HG03354 (cell line): ENCODE measurements at regions not wholly inside any gene's neighbourhood (a gene's known extent, or its start where the extent isn't known, plus 50 kb on each side); places are given as distances from the start of the nearest gene placed in this dataset.
"Not testable (repeated sequence)": the region's sequence is repeated elsewhere in the genome, so short reads cannot be mapped to it uniquely, and the experiment has no call there.

ENCODE experiments used
- ATAC-seq: cut with Tn5 transposase; IDR thresholded peaks from one replicate; pipeline ENCODE4 v1.9.1; 2021; ENCODE audit warnings: mild to moderate bottlenecking; ENCODE audit not compliant: unreplicated experiment, poor library complexity, severe bottlenecking

DNA sequence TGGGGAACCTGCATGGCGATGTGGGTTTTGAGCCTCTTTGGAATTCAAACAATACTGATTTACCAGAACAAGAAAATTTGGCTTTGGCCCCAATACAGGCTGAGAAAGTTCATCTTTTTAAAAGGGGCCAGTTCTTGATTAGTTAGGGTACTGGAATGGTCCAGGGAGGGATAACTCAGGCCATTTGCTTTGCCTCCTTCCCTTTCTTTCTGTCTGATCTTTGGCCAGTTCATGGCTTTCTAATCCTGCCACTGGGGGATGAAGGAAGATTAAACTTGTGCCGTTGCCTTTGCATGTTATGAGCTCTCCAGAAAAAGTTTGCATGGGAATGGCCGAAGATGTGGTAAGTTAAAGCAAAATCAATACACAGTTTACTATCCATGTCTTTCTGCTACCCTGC lies 78.4 kb downstream of the ADAMTS15 start:
- ATAC-seq = no peak

DNA sequence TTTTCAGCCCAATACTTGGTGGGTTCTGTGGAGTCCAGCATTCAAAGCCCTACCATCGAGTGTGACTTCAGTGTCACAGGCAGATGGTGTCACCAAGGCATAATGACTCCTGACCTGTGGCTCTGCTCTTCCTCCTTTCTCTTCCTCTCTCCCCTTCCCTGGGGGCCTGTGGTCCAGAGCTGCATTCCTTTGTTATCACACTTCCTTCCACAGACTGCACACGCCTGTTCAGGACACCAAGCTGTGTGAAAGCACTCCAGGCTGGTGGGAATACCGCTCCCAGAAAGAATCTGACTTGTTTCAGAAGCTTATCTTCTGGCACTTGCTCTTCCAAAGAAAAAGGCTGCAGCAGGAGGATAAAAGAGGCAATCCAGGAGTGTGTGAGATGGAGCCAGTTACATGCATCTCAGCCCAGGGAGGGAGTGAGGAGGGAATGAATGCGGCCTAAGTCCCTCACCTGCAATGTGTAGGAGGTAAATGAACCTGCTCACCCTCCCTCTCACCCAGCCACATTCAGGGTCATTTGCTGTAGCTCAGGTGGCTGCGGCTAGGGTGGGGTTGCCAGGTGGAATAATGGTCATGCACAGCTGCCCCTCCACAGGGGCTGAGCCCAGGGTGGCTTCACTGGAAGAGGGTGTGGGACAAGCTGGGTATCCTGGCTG lies 79.3 kb downstream of the ADAMTS15 start:
- ATAC-seq = no peak

DNA sequence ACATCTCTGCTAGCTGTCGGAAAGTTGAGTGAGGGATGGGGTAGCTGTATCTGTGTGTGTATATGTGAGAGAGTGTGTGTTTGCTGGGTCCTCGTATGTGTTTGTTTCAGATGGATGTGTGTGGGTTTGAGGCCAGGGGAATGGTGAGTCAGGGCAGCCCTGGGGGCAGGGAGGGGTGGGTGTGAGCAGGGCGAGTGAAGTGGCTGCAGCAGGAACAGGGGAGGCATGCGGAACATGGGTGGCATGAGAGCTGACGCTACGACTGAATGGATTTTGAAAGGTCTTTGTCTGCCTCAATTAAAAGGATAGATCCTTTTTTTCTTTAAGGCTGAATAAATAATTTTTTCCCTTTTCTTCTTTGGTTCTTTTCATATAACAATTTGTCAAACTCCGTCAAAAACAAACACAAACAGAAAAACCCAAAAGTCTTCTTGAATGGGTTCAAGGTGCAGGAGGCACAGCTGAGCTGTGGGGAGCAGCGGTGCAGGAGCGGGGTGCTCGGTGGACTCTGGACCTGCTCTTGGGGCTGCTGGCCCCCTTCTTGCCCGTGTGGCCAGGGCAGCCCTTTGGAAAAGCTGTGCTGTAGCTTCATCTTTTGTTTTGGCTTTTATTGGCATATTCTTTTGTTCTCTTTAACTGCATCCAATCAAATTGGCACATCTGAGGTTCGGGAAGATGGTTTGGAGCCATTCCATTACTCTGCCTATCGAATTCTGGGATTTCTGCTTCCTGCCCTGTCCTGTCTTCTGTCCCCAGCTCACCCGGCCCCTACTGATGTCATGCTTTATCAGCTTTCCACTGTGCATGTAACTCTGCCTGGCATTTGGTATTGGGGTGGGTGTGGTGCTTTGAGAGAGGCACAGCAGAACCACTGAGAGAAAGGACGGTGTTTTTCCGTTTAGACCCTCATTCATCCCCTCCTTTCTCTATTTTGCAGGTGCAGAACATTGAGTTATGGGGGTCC lies 80.1 kb downstream of the ADAMTS15 start:
- no peak for ATAC-seq

DNA sequence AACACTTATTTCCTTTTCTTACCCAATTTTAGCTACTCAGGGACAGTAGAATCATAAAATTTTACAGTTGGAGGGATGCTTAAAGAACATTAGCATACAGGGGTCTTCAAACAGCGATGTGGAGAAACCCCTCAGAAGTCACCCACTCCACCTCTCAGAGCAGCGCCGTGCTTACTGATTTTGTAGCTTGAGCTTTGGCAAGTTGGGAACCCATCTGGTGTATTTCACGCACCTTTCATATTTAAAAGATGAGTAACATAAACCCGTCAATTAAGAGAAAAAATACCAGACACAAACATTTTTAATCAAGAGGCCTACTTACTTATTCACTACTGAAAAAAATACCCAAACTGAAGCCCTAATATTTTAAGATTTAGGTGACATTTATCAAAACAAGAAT lies 80.9 kb downstream of the ADAMTS15 start:
- ATAC-seq = no peak

DNA sequence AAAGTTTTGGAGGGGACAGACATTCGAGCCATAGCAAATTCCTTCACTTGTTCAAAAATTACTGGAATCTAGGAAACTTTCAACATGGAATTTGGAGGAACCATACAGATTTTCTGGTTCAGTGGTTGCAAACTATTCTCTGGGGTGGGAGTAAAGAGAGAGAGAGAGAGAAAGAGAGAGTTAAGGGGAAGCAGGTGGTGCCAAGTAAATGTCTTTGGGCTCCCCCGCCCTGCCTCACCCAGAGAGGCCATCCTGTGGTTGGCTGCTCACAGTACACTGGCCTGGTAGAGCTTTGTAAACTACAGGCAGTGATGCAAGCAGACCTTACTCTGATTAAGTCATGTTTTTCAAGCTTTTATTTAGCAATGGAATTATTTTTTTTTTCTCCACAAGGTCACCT lies 82.6 kb downstream of the ADAMTS15 start:
- no peak for ATAC-seq

DNA sequence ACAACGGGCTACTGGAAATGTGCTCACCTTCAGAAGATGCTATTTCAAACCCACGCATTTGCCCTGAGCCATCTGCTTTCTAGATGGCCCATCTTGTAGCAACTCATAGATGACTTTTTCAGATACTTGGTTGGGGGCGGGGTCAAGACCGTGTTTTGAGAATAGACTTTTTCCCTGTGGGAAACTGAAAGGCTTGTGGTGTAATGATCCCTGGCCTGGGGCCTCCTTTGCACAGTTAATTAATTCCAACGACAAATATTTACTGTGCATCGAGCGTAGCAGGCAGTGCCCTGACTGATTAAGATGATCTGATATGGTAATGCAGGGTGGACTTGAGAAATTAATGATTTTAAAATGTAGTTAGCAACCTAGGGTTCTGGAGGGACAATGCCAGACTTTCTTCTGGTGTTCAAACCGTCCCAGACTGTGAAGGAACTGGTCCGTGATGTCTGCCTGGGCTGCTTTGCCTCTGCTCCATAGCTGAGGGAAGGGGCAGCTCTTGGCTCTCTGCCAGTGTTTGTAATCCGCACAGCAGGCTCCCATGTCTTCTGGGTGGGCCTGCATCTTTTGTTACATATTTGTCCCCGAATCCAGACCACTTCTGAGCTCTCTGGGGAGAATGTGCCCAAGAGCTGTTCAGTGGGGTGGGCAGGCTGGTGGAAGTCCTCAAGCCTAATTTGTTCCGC lies 84.8 kb downstream of the ADAMTS15 start:
- no peak for ATAC-seq

DNA sequence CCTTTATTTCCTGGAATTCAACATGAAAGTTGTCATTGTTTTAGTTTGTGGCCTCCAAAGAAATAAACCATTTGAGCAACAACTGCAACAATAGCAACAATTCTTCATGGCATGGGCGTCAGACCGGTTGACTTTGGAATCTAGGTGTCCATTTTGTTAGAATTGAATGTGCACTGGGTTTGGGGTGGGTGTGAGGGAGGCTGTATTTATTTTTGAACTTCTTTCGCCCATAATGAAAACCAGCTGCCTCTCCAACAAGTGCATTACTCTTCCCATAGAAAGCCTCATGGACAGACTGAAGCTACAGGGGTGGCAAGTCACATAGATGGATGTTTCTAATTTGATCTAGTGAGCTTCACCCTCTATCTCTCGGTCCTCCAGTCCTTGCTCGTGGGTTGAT lies 85.4 kb downstream of the ADAMTS15 start:
- no peak for ATAC-seq

DNA sequence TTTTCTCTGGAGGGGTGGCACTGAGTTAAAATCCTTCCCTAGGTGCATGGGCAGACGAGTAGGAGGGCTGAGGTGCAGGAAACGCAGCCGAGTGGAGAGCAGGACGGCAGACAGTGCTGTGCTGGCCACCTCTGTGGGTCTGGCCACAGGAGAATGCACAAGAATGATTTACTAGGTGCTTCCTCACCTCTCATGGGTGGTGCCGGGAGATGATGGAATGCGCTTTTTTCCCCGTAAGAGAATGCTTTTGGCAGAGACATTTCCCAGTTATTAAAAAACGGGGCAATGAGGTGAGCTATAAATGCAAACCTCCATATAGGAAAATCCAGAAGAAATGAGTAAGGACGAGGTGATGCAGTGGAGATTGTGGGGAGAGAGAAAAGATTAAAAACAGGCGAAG lies 86.1 kb downstream of the ADAMTS15 start:
- no peak for ATAC-seq

DNA sequence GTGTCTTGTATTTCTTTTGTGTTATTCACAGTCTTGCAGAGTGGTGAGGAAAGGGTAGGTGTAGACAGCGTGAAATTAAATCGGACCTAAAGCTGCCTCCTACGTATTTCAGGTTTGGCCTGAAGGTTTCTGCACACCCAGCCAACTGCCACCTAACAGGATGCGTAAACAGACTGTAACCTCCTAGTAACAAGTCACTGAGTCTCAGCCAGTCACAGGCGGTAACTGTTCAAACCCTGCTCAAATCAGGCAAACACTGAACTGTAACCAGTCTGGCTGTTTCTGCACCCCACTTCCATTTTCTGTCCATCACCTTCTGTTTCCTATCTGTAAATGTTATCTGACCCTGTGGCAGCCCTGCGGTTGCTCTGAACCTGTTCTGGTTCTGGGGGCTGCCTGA lies 87.1 kb downstream of the ADAMTS15 start:
- no peak for ATAC-seq

DNA sequence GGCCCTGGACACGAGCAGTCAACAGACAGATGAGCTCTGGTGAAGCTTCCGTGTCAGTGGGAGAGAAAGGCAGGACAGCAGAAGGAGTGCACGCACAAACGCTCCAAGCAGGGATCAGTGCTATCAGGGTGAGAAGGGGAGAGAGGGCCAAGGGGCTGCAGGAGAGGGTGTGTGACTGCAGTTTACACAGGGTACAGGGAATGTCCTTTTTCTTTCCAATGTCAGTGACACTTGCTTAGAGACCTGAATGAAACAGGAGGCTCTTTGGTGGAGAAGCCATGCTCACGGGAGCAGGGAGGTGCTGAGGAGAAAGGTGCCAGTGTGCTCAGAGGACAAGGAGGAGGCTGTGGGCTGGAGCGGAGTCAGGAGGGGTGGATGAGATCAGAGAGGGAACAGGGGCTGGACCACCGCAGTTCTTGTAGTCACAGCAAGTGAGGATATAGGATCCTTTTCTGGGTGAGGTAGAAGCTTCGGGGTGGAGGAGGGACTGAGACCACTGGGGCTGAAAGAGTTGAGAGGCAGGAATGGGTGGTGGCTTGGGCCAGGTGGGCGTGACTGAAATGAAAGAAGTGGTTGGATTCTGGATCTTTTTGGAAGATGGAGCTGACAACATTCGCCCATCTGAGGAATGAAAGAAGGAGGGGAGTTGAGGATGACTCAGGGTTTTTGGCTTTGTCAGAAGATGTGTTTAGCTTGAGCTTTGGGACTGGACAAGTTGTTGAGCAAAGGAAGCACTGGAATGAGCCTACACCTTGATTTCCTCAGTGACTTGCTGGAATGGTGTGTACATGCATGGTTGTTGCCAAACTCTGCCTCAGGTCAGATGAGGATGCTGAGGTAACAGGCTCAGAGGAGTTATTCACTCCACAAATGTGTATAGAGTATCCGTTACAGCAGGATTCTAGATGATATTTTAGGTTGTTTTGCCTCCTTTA lies 87.9 kb downstream of the ADAMTS15 start:
- ATAC-seq = no peak

DNA sequence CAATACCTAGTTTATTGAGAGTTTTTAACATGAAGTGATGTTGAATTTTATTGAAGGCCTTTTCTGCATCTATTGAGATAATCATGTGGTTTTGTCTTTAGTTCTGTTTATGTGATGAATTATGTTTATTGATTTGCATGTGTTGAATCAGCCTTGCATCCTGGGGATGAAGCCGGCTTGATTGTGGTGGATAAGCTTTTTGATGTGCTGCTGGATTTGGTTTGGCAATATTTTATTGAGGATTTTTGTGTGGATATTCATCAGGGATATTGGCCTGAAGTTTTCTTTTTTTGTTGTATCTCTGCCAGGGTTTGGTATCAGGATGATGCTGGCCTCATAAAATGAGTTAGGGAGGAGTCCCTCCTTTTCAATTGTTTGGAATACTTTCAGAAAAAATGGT lies 91.2 kb downstream of the ADAMTS15 start:
- ATAC-seq = not testable (repeated sequence)

DNA sequence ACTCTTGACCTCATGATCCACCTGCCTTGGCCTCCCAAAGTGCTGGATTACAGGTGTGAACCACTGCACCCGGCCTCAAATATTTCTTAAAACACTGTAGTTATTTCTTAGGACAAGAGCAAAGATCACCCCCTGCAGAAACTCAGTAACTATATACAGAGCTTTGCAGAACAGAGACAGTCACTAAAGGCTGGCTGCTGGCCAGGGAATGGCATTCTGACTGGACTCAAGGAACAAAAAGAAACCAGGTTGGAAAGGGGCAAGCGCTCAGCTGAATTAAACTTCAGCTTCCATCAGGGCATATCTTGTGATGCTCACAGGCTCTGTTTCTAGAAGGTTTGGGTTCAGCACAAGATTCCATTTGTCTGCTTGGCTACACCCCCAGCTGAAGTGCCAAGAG lies 95.8 kb downstream of the ADAMTS15 start:
- ATAC-seq = no peak

DNA sequence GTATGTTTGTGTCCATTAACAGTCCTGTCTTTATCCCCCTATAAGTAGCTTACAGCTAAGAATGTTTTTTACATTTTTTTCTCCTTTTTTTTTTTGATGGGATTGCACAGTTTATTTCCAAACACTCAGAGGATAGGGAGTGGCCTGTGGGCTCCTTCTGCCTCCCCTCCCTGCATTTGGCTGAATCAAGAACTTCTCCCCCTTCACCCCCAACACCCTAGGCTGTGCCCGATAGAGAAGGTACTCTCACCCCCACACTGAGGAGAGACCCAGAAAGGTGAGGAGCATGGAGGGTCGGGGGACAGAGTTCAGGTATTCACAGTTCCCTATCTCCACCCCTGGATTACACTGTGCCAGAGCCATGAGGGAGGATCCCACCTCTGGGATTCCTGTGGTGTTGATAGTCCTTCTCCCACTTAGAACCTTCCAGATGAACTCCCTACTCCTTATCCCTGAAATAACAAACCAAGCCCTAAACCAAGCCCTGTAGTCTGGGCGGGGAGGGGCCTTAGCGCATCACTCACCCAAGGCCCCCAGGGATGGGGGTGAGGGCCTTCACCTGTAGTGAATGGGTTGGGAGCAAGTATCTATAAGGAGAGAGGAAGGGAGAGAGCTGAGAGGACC lies 97.1 kb downstream of the ADAMTS15 start:
- ATAC-seq = no peak

DNA sequence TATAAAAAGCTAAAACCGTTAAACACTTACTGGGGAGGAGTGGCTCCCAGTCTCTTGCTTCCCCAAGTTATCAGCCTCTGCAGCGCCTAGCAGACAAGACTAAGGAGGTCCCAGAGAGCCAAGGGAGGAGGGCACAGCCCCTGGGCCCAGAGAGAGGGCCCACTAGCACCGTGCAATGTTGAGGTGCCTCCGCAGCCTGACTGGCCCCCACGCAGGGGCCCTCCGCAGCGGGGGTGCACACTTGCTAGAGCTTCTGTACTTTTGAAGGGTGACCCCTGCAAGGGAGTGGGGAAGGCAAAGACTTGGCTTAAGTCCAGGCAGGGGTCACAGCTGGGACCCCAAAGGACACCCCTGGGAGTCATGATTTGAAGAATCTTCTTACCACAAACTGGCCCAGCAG lies 98.0 kb downstream of the ADAMTS15 start:
- no peak for ATAC-seq

DNA sequence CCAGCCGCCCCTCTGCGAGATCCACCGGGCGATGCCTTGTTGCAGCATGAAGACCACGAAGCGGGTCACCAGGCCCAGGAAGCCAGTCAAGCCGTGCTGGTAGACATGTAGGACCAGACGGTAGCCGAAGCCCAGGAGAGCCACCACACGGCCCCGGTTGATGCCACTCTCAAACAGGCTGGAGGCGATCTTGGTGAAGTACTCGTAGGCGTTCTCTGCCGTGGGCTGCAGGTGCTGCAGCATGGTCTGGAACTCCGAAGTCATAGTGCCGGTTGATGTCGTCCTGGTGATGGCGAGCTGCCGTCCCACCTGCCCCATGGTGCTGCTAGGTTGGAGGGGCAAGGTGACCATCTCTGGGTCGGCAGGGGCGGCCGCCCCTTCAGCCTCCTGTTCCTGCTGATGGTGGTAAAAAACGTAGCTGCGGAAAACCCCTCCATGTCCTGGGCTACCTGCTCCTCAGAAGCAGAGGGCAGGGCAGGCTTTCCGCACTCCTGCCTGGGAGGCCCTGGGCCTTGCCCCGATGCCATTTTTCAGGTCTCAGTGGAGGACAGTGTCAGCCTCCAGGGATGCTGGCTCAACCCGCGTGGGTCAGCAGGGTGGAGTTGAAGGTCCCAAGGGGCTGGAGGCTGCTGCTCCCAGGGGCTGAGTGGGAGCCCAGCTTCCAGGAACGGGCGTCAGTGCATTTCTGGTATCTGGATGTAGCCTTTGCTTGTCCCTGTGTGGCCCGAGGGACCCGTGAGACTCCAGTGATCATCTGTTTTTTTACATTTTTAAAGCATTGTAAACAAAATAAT lies 98.7 kb downstream of the ADAMTS15 start:
- ATAC-seq = no peak

DNA sequence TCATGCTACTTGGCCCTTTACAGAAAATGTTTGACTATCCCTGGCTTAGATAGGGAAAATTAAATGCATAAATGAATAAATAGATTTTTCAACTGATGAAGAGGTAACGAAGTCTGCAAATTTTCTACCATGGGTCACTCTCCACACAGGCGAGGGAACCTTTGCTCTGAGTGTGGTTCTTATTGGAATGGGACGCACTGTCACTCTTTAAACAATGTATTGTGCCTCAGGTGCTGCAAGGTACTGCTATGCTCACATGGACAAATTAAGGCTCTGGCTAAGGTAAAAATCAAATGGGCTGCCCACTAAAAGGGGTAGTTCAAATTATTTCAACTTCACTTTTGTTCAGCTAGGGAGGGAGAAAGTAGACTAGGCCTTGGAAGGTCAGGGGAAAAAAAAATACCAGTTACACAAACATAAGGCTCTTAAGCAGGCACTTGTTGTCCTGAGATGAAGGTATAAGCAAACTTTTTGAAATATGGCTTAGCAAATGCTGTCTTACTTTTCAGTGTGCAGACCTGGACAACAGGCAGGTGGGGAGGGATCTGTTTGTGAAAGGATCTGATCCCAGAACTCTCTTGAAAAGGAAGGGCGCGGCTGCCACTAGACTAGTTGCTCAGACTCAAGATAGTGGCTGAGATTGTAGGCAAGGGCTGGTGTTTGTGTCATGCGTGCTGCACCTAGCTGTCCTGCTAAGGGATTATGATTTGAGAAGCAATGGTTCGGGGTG lies 99.5 kb downstream of the ADAMTS15 start:
- no peak for ATAC-seq

DNA sequence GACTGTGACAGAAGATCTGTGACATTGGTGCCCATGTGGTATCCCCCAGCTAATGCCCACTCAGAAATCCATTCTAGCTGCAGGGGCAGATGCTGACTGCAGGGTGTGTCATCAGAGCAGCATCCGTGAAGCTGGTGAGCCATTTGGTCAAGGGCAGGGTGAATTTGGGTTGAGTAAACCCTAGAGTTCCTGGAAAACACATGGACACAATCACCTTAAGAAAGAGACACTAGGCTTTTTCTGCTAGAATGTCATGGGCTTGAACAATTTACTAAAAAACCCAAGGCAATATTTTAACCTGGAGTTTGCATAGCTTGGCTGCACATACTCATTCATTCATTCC lies 100.0 kb downstream of the ADAMTS15 start:
- ATAC-seq = no peak
